ENCODE measurements at regions not wholly inside any gene's neighbourhood (a gene's known extent, or its start where the extent isn't known, plus 50 kb on each side); places are given as distances from the start of the nearest gene placed in this dataset.
"Not testable (repeated sequence)": the region's sequence is repeated elsewhere in the genome, so short reads cannot be mapped to it uniquely, and the experiment has no call there.

GRCh38 chr21:14013623-14014498 lies 196.9 kb downstream of the LIPI start:
- TF ChIP-seq CTCF (conservative IDR thresholded peaks at IDR 0.05; ENCODE audit: low read length); EZH2phosphoT487 (IDR thresholded peaks at IDR 0.05; ENCODE audit: borderline replicate concordance): not testable (repeated sequence)

All from Loucy (cell line).